Upper lobe of left lung (tissue), 6 donors: ENCODE measurements at regions not wholly inside any gene's neighbourhood (a gene's known extent, or its start where the extent isn't known, plus 50 kb on each side); places are given as distances from the start of the nearest gene placed in this dataset.

Source experiments
- ATAC-seq, 2 donors: fragments of 200-7000 bp; cut with Tn5 transposase; one replicate each; pipeline ENCODE4 v1.9.1; 2022; ENCODE audit warnings: mild to moderate bottlenecking in 2 of 2, moderate library complexity in 2 of 2; ENCODE audit not compliant: low FRiP score in 2 of 2
- DNase-seq, 2 donors: peaks; one replicate each; pipeline ENCODE4 v3.0.0-alpha.2; 2019 to 2020
- H3K27ac ChIP-seq, 4 donors: fragments of 200-600 bp; sonication (generic); one replicate each; pipeline ENCODE4 v1.5.1; 2016 to 2019
- H3K27me3 ChIP-seq, 4 donors: fragments of 200-600 bp; sonication (generic); one replicate each; pipeline ENCODE4 v1.5.1; 2017 to 2019
- H3K36me3 ChIP-seq, 4 donors: fragments of 200-600 bp; sonication (generic); one replicate each; pipeline ENCODE4 v1.5.1; 2016 to 2019
- H3K4me1 ChIP-seq, 4 donors: fragments of 200-600 bp; sonication (generic); one replicate each; pipeline ENCODE4 v1.5.1; 2018 to 2019
- H3K4me3 ChIP-seq, 4 donors: fragments of 200-600 bp; sonication (generic); one replicate each; pipeline ENCODE4 v1.5.1; 2017 to 2019; ENCODE audit warnings: mild to moderate bottlenecking in 2 of 4, moderate library complexity in 1 of 4
- H3K9me3 ChIP-seq, 4 donors: fragments of 200-600 bp; sonication (generic); one replicate each; pipeline ENCODE4 v1.5.1; 2018 to 2019
- CTCF ChIP-seq, 6 experiments: fragments of 450-650 bp in 4 of 6; fragments of 200-600 bp in 2 of 6; sonication (generic) in 2 of 6; IDR thresholded peaks; one replicate each; pipeline ENCODE4 v1.5.1; 2016 to 2019; ENCODE audit warnings: antibody characterized with exemption in 6 of 6
- EP300 ChIP-seq, 4 donors: sonication (generic); formaldehyde crosslinking; IDR thresholded peaks; one replicate each; pipeline ENCODE4 v1.5.1; 2017; ENCODE audit warnings: antibody characterized with exemption in 4 of 4, control low read depth in 2 of 4
- POLR2A ChIP-seq, 4 donors: fragments of 450-650 bp; IDR thresholded peaks; one replicate each; pipeline ENCODE4 v1.5.1; 2016 to 2017; ENCODE audit warnings: antibody characterized with exemption in 4 of 4, mild to moderate bottlenecking in 2 of 4
- POLR2AphosphoS5 ChIP-seq, 2 donors: sonication (generic); formaldehyde crosslinking; IDR thresholded peaks; one replicate each; pipeline ENCODE4 v1.5.1; 2017; ENCODE audit warnings: antibody characterized with exemption in 2 of 2
- WGBS, 2 donors: methylation state at CpG; one replicate each; pipeline ENCODE4 v1.1.5; 2017 to 2018; 5-methylcytosine and 5-hydroxymethylcytosine counted together
- donor health status: DM: no; HTN: no; CAD: no; lungs with moderate emphysema.
- donor health status: DM: no; HTN: yes; CAD: no; lungs with severe emphysema.

- H3K27ac ChIP-seq: no peak overlapping the region
- TF ChIP-seq CTCF (IDR thresholded peaks at IDR 0.05) (no peak), EP300 (IDR thresholded peaks at IDR 0.05) (no peak), POLR2A (IDR thresholded peaks at IDR 0.05) (no peak), POLR2AphosphoS5 (IDR thresholded peaks at IDR 0.05) (no peak)
- no peaks in the 10 kb centered on the region for H3K4me1 ChIP-seq
- ATAC-seq (no peak), DNase-seq (no peak)
- no peaks in the 10 kb centered on the region for H3K9me3 ChIP-seq
- 85 to 89% methylated on average over 11 of the region's 11 CpGs for WGBS, 2 donors
- H3K27me3 ChIP-seq: no peaks in the 10 kb centered on the region
- no peaks in the 10 kb centered on the region for H3K36me3 ChIP-seq
- H3K4me3 ChIP-seq: no peak overlapping the region
These were observed 1323.2 kb upstream of the DDX18 start for GRCh38 chr2:116491292-116491691.

- DNase-seq: no peak
- no peaks in the 10 kb centered on the region for H3K4me1 ChIP-seq
- 38 to 43% methylated on average over 4 to 5 of the region's 5 CpGs for WGBS, 2 donors
- no peak for TF ChIP-seq CTCF (IDR thresholded peaks at IDR 0.05)
- no peak for TF ChIP-seq POLR2A (IDR thresholded peaks at IDR 0.05)
- TF ChIP-seq EP300 (IDR thresholded peaks at IDR 0.05): no peak
- TF ChIP-seq POLR2AphosphoS5 (IDR thresholded peaks at IDR 0.05): no peak
- H3K4me3 ChIP-seq: no peak overlapping the region
- no peaks in the 10 kb centered on the region for H3K27me3 ChIP-seq
- ATAC-seq: no peak
- no peaks in the 10 kb centered on the region for H3K36me3 ChIP-seq
- H3K27ac ChIP-seq: no peak overlapping the region
- no peaks in the 10 kb centered on the region for H3K9me3 ChIP-seq
These were observed 1315.1 kb upstream of the DDX18 start for GRCh38 chr2:116499389-116499788.

- no peaks in the 10 kb centered on the region for H3K4me1 ChIP-seq
- no peaks in the 10 kb centered on the region for H3K36me3 ChIP-seq
- DNase-seq: no peak
- no peak overlapping the region for H3K27ac ChIP-seq
- WGBS, 2 donors: 36 to 51% methylated on average over 3 of the region's 3 CpGs
- H3K4me3 ChIP-seq: no peak overlapping the region
- TF ChIP-seq POLR2A (IDR thresholded peaks at IDR 0.05) (no peak), EP300 (IDR thresholded peaks at IDR 0.05) (no peak), POLR2AphosphoS5 (IDR thresholded peaks at IDR 0.05) (no peak), CTCF (IDR thresholded peaks at IDR 0.05) (no peak)
- no peaks in the 10 kb centered on the region for H3K9me3 ChIP-seq
- ATAC-seq: peak in 1 of 2 donors; percentile 59
- H3K27me3 ChIP-seq: no peaks in the 10 kb centered on the region
These were observed 1304.3 kb upstream of the DDX18 start for GRCh38 chr2:116510117-116510671.

GRCh38 chr2:116511426-116511825 lies 1303.1 kb upstream of the DDX18 start:
- WGBS, 2 donors: 60 to 64% methylated on average over 6 of the region's 6 CpGs
- TF ChIP-seq POLR2A (IDR thresholded peaks at IDR 0.05) (no peak), EP300 (IDR thresholded peaks at IDR 0.05) (no peak), POLR2AphosphoS5 (IDR thresholded peaks at IDR 0.05) (no peak), CTCF (IDR thresholded peaks at IDR 0.05) (no peak)
- ATAC-seq: peak in 1 of 2 donors; percentile 40
- Histone ChIP-seq H3K27me3 (no peaks in the 10 kb centered on the region), H3K36me3 (no peaks in the 10 kb centered on the region), H3K4me3 (no peak overlapping the region), H3K4me1 (no peaks in the 10 kb centered on the region), H3K27ac (no peak overlapping the region), H3K9me3 (no peaks in the 10 kb centered on the region)
- no peak for DNase-seq

GRCh38 chr2:116513991-116514390 lies 1300.5 kb upstream of the DDX18 start:
- TF ChIP-seq POLR2A (IDR thresholded peaks at IDR 0.05): no peak
- TF ChIP-seq CTCF (IDR thresholded peaks at IDR 0.05): no peak
- TF ChIP-seq EP300 (IDR thresholded peaks at IDR 0.05): no peak
- no peak for TF ChIP-seq POLR2AphosphoS5 (IDR thresholded peaks at IDR 0.05)
- 49 to 77% methylated on average over 3 of the region's 3 CpGs for WGBS, 2 donors
- no peak overlapping the region for H3K4me3 ChIP-seq
- H3K27me3 ChIP-seq: no peaks in the 10 kb centered on the region
- DNase-seq (no peak), ATAC-seq (no peak)
- H3K27ac ChIP-seq: no peak overlapping the region
- H3K4me1 ChIP-seq: no peaks in the 10 kb centered on the region
- no peaks in the 10 kb centered on the region for H3K9me3 ChIP-seq
- no peaks in the 10 kb centered on the region for H3K36me3 ChIP-seq
